Ovary (tissue), 3 donors: ENCODE measurements at regions not wholly inside any gene's neighbourhood (a gene's known extent, or its start where the extent isn't known, plus 50 kb on each side); places are given as distances from the start of the nearest gene placed in this dataset.

ENCODE experiments used
- POLR2A ChIP-seq: fragments of 450-650 bp; IDR thresholded peaks from one replicate; pipeline ENCODE4 v1.6.1; 2017; ENCODE audit warnings: antibody characterized with exemption, mild to moderate bottlenecking, moderate library complexity
- TF ChIP-seq, protein P1 (sequence below), 3 donors: fragments of 450-650 bp in 2 of 3; fragments of 200-600 bp in 1 of 3; IDR thresholded peaks; one replicate each; pipeline versions ENCODE4 v1.5.1 to v1.8.0; 2016 to 2022; ENCODE audit warnings: antibody characterized with exemption in 3 of 3, mild to moderate bottlenecking in 1 of 3
- donor health status: DM: no; HTN: no; CAD: no.

DNA sequence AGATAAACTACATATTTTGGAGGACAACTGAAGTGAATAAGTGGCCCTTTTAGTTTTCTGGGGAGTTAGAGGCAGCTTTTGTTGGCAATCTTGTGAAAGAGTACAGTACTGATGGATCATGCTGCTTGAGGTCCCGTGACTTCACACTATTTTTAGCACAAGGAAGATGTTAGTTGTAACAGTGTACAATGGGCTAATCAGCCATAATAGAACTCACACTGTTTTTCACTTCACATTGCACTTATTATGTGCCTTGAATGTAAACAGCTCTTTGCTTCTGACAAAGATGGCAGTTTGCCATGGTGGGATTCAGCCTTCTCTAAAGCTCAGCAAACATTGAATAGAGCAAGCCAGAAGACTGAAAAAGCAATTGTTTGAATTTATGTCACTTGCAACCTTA is 176.7 kb upstream of the ZNF608 start:
- TF ChIP-seq, protein P1, sequence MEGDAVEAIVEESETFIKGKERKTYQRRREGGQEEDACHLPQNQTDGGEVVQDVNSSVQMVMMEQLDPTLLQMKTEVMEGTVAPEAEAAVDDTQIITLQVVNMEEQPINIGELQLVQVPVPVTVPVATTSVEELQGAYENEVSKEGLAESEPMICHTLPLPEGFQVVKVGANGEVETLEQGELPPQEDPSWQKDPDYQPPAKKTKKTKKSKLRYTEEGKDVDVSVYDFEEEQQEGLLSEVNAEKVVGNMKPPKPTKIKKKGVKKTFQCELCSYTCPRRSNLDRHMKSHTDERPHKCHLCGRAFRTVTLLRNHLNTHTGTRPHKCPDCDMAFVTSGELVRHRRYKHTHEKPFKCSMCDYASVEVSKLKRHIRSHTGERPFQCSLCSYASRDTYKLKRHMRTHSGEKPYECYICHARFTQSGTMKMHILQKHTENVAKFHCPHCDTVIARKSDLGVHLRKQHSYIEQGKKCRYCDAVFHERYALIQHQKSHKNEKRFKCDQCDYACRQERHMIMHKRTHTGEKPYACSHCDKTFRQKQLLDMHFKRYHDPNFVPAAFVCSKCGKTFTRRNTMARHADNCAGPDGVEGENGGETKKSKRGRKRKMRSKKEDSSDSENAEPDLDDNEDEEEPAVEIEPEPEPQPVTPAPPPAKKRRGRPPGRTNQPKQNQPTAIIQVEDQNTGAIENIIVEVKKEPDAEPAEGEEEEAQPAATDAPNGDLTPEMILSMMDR (IDR thresholded peaks at IDR 0.05), result no peak
- TF ChIP-seq POLR2A, result no peak
